Esophagus muscularis mucosa (tissue), 4 donors: ENCODE measurements at regions not wholly inside any gene's neighbourhood (a gene's known extent, or its start where the extent isn't known, plus 50 kb on each side); places are given as distances from the start of the nearest gene placed in this dataset.

ENCODE experiments used
- DNase-seq: peaks from one replicate; pipeline ENCODE4 v3.0.0-alpha.2; 2017; ENCODE audit errors: extremely low spot score
- H3K27ac ChIP-seq, 4 donors: fragments of 200-600 bp; sonication (generic); replicated peaks in 1 of 4; 1 replicate in 3 of 4; 2 replicates in 1 of 4; pipeline ENCODE4 v1.5.1; 2016 to 2019; ENCODE audit warnings: mild to moderate bottlenecking in 1 of 4
- H3K27me3 ChIP-seq, 4 donors: fragments of 200-600 bp; sonication (generic); one replicate each; pipeline versions ENCODE4 v1.5.1 to v1.6.0; 2016 to 2019
- H3K36me3 ChIP-seq, 4 donors: fragments of 200-600 bp; sonication (generic); one replicate each; pipeline ENCODE4 v1.5.1; 2016 to 2019
- H3K4me1 ChIP-seq, 4 donors: fragments of 200-600 bp; sonication (generic); one replicate each; pipeline ENCODE4 v1.5.1; 2016 to 2019
- H3K4me3 ChIP-seq, 4 donors: fragments of 200-600 bp; sonication (generic); 1 replicate in 2 of 4; 2 replicates in 2 of 4; pipeline ENCODE4 v1.5.1; 2016 to 2019; ENCODE audit warnings: mild to moderate bottlenecking in 4 of 4, moderate library complexity in 1 of 4
- H3K9me3 ChIP-seq, 4 donors: fragments of 200-600 bp; sonication (generic); 1 replicate in 3 of 4; 2 replicates in 1 of 4; pipeline ENCODE4 v1.5.1; 2016 to 2019
- CTCF ChIP-seq, 3 experiments: fragments of 200-600 bp in 2 of 3; fragments of 450-650 bp in 1 of 3; sonication (generic) in 2 of 3; IDR thresholded peaks; one replicate each; pipeline ENCODE4 v1.5.1; 2017 to 2019; ENCODE audit warnings: antibody characterized with exemption in 3 of 3, mild to moderate bottlenecking in 2 of 3, moderate library complexity in 1 of 3
- EP300 ChIP-seq: sonication (generic); formaldehyde crosslinking; IDR thresholded peaks from one replicate; pipeline ENCODE4 v1.6.1; 2017; ENCODE audit warnings: antibody characterized with exemption
- POLR2A ChIP-seq: fragments of 450-650 bp; IDR thresholded peaks from one replicate; pipeline ENCODE4 v1.6.1; 2017; ENCODE audit warnings: antibody characterized with exemption, moderate library complexity, mild to moderate bottlenecking, low read depth
- POLR2AphosphoS5 ChIP-seq, 2 donors: sonication (generic); formaldehyde crosslinking; IDR thresholded peaks; one replicate each; pipeline ENCODE4 v1.6.1; 2017; ENCODE audit warnings: antibody characterized with exemption in 2 of 2
- WGBS: methylation state at CpG from one replicate; pipeline ENCODE4 v1.1.5; 2018; 5-methylcytosine and 5-hydroxymethylcytosine counted together
- intact Hi-C: fragments of 100-400 bp; cut with DNase I; formaldehyde crosslinking; loops from one replicate; pipeline ENCODE4 v1.15.1; 2023

- intact Hi-C loops: no loop called here
- DNase-seq: no peak
- no peak overlapping the region for H3K27ac ChIP-seq
- TF ChIP-seq CTCF (IDR thresholded peaks at IDR 0.05): no peak
- TF ChIP-seq EP300: no peak
- TF ChIP-seq POLR2AphosphoS5 (IDR thresholded peaks at IDR 0.05): no peak
- TF ChIP-seq POLR2A: no peak
- H3K36me3 ChIP-seq: no peaks in the 10 kb centered on the region
- no peaks in the 10 kb centered on the region for H3K27me3 ChIP-seq
- no peak overlapping the region for H3K4me3 ChIP-seq
- H3K4me1 ChIP-seq: no peaks in the 10 kb centered on the region
- no peaks in the 10 kb centered on the region for H3K9me3 ChIP-seq
These were observed 114.6 kb upstream of the HTR1E start for GRCh38 chr6:86822747-86823146.

- no peak for DNase-seq
These were observed 116.6 kb upstream of the HTR1E start for GRCh38 chr6:86820750-86821149.

GRCh38 chr6:86793649-86794048 is 143.7 kb upstream of the HTR1E start:
- Histone ChIP-seq H3K9me3 (peaks cover 0 to 8% (median 3%) of the 10 kb centered on the region in 4 donors), H3K27ac (no peak overlapping the region), H3K36me3 (no peaks in the 10 kb centered on the region), H3K4me1 (no peaks in the 10 kb centered on the region), H3K27me3 (no peaks in the 10 kb centered on the region), H3K4me3 (no peak overlapping the region)
- TF ChIP-seq EP300: no peak
- no peak for TF ChIP-seq POLR2A
- TF ChIP-seq POLR2AphosphoS5 (IDR thresholded peaks at IDR 0.05): no peak
- TF ChIP-seq CTCF (IDR thresholded peaks at IDR 0.05): no peak
- WGBS: 64% methylated on average over 1 of the region's 1 CpG
- intact Hi-C loops: no loop called here
- DNase-seq: no peak

More at GRCh38 chr6:86820750-86821149, 116.6 kb upstream of the HTR1E start:
- Histone ChIP-seq H3K36me3 (no peaks in the 10 kb centered on the region), H3K9me3 (no peaks in the 10 kb centered on the region), H3K27ac (no peak overlapping the region), H3K27me3 (no peaks in the 10 kb centered on the region), H3K4me3 (no peak overlapping the region), H3K4me1 (no peaks in the 10 kb centered on the region)
- WGBS: 35% methylated on average over 1 of the region's 1 CpG
- intact Hi-C loops: no loop called here
- no peak for TF ChIP-seq POLR2A
- no peak for TF ChIP-seq EP300
- TF ChIP-seq CTCF (IDR thresholded peaks at IDR 0.05): no peak
- no peak for TF ChIP-seq POLR2AphosphoS5 (IDR thresholded peaks at IDR 0.05)

GRCh38 chr6:86791476-86791875 is 145.9 kb upstream of the HTR1E start:
- no peak overlapping the region for H3K4me3 ChIP-seq
- TF ChIP-seq POLR2AphosphoS5 (IDR thresholded peaks at IDR 0.05): no peak
- TF ChIP-seq POLR2A: no peak
- TF ChIP-seq EP300: no peak
- intact Hi-C loops: no loop called here

GRCh38 chr6:86789779-86790411 is 147.4 kb upstream of the HTR1E start:
- DNase-seq: no peak
- WGBS: 25% methylated on average over 2 of the region's 2 CpGs
- intact Hi-C loops: no loop called here

More at GRCh38 chr6:86791476-86791875, 145.9 kb upstream of the HTR1E start:
- Histone ChIP-seq H3K27ac (no peak overlapping the region), H3K4me1 (no peaks in the 10 kb centered on the region), H3K36me3 (no peaks in the 10 kb centered on the region), H3K27me3 (no peaks in the 10 kb centered on the region), H3K9me3 (peaks cover 0 to 6% (median 2%) of the 10 kb centered on the region in 4 donors)
- 89% methylated on average over 1 of the region's 1 CpG for WGBS
- no peak for DNase-seq

More at GRCh38 chr6:86789779-86790411, 147.4 kb upstream of the HTR1E start:
- Histone ChIP-seq H3K27me3 (no peaks in the 10 kb centered on the region), H3K9me3 (no peaks in the 10 kb centered on the region), H3K4me3 (no peak overlapping the region), H3K27ac (no peak overlapping the region), H3K36me3 (no peaks in the 10 kb centered on the region), H3K4me1 (no peaks in the 10 kb centered on the region)
- TF ChIP-seq POLR2A: no peak
- no peak for TF ChIP-seq CTCF (IDR thresholded peaks at IDR 0.05)
- no peak for TF ChIP-seq EP300
